Gastroesophageal sphincter (tissue), 4 donors: ENCODE measurements at regions not wholly inside any gene's neighbourhood (a gene's known extent, or its start where the extent isn't known, plus 50 kb on each side); places are given as distances from the start of the nearest gene placed in this dataset.

Source experiments
- ATAC-seq: fragments of 150-250 bp; one replicate; pipeline ENCODE4 v1.9.1; 2016; ENCODE audit warnings: mild to moderate bottlenecking, moderate library complexity
- H3K27ac ChIP-seq, 4 donors: fragments of 200-600 bp; sonication (generic) in 3 of 4; 1 replicate in 3 of 4; 2 replicates in 1 of 4; pipeline ENCODE4 v1.5.1; 2016 to 2019
- H3K27me3 ChIP-seq: fragments of 200-600 bp; sonication (generic); one replicate; pipeline ENCODE4 v1.5.1; 2019
- H3K36me3 ChIP-seq, 2 donors: fragments of 200-600 bp; sonication (generic); one replicate each; pipeline ENCODE4 v1.5.1; 2019; ENCODE audit warnings: control low read depth in 1 of 2
- H3K4me1 ChIP-seq, 3 donors: fragments of 200-600 bp; sonication (generic); 1 replicate in 2 of 3; 2 replicates in 1 of 3; pipeline ENCODE4 v1.5.1; 2016 to 2019; ENCODE audit warnings: control low read depth in 2 of 3
- H3K4me3 ChIP-seq, 2 donors: fragments of 200-600 bp; sonication (generic); one replicate each; pipeline ENCODE4 v1.5.1; 2019; ENCODE audit warnings: mild to moderate bottlenecking in 1 of 2, moderate library complexity in 1 of 2
- H3K9me3 ChIP-seq, 3 donors: fragments of 200-600 bp; sonication (generic); one replicate each; pipeline ENCODE4 v1.5.1; 2017 to 2019; ENCODE audit warnings: control low read depth in 2 of 3
- CTCF ChIP-seq, 4 experiments: fragments of 200-600 bp in 2 of 4; fragments of 450-650 bp in 2 of 4; sonication (generic) in 1 of 4; IDR thresholded peaks; one replicate each; pipeline ENCODE4 v1.5.1; 2017 to 2019; ENCODE audit warnings: antibody characterized with exemption in 4 of 4, mild to moderate bottlenecking in 2 of 4, moderate library complexity in 2 of 4
- EP300 ChIP-seq: sonication (generic); formaldehyde crosslinking; IDR thresholded peaks from one replicate; pipeline ENCODE4 v1.6.1; 2017; ENCODE audit warnings: antibody characterized with exemption, mild to moderate bottlenecking
- POLR2A ChIP-seq, 2 donors: fragments of 450-650 bp; IDR thresholded peaks; one replicate each; pipeline ENCODE4 v1.6.1; 2017; ENCODE audit warnings: antibody characterized with exemption in 2 of 2, mild to moderate bottlenecking in 2 of 2, moderate library complexity in 1 of 2
- POLR2AphosphoS5 ChIP-seq: sonication (generic); formaldehyde crosslinking; IDR thresholded peaks from one replicate; pipeline ENCODE4 v1.6.1; 2017; ENCODE audit warnings: antibody characterized with exemption
- WGBS, 2 donors: methylation state at CpG; one replicate each; pipeline ENCODE4 v1.1.5; 2018; ENCODE audit warnings: low coverage in 1 of 2; 5-methylcytosine and 5-hydroxymethylcytosine counted together

GRCh38 chr4:84276752-84277151 lies 222.3 kb downstream of the NKX6-1 start:
- TF ChIP-seq CTCF (IDR thresholded peaks at IDR 0.05) (no peak), POLR2AphosphoS5 (no peak), POLR2A (IDR thresholded peaks at IDR 0.05) (no peak), EP300 (no peak)
- no peaks in the 10 kb centered on the region for H3K36me3 ChIP-seq
- H3K9me3 ChIP-seq, result no peaks in the 10 kb centered on the region
- H3K27ac ChIP-seq, result no peak overlapping the region
- H3K4me3 ChIP-seq, result no peak overlapping the region
- H3K4me1 ChIP-seq, result peaks cover 0 to 5% (median 0%) of the 10 kb centered on the region in 3 donors
- 100% methylated on average over 1 of the region's 1 CpG for WGBS, 2 donors
- ATAC-seq, result no peak
- H3K27me3 ChIP-seq, result no peaks in the 10 kb centered on the region

- no peaks in the 10 kb centered on the region for H3K9me3 ChIP-seq
- TF ChIP-seq POLR2A (IDR thresholded peaks at IDR 0.05), result no peak
- TF ChIP-seq POLR2AphosphoS5, result no peak
- TF ChIP-seq CTCF (IDR thresholded peaks at IDR 0.05), result no peak
- TF ChIP-seq EP300, result no peak
- H3K4me1 ChIP-seq, result no peaks in the 10 kb centered on the region
- no peak overlapping the region for H3K27ac ChIP-seq
- no peak overlapping the region for H3K4me3 ChIP-seq
- ATAC-seq, result no peak
- no peaks in the 10 kb centered on the region for H3K27me3 ChIP-seq
- H3K36me3 ChIP-seq, result no peaks in the 10 kb centered on the region
These were observed 229.5 kb downstream of the NKX6-1 start for GRCh38 chr4:84269536-84270044.

GRCh38 chr4:84264652-84265051 lies 234.4 kb downstream of the NKX6-1 start:
- Histone ChIP-seq H3K4me1 (no peaks in the 10 kb centered on the region), H3K9me3 (peaks cover 0 to 11% (median 2%) of the 10 kb centered on the region in 3 donors), H3K27ac (no peak overlapping the region), H3K4me3 (no peak overlapping the region), H3K27me3 (no peaks in the 10 kb centered on the region), H3K36me3 (no peaks in the 10 kb centered on the region)
- TF ChIP-seq POLR2AphosphoS5 (no peak), EP300 (no peak), POLR2A (IDR thresholded peaks at IDR 0.05) (no peak), CTCF (IDR thresholded peaks at IDR 0.05) (no peak)
- ATAC-seq, result no peak

GRCh38 chr4:84263415-84263814 lies 235.7 kb downstream of the NKX6-1 start:
- TF ChIP-seq CTCF (IDR thresholded peaks at IDR 0.05) (no peak), POLR2AphosphoS5 (no peak), POLR2A (IDR thresholded peaks at IDR 0.05) (no peak), EP300 (no peak)
- no peak overlapping the region for H3K4me3 ChIP-seq
- H3K27ac ChIP-seq, result no peak overlapping the region
- no peak for ATAC-seq
- no peaks in the 10 kb centered on the region for H3K36me3 ChIP-seq
- no peaks in the 10 kb centered on the region for H3K4me1 ChIP-seq
- peaks cover 0 to 18% (median 2%) of the 10 kb centered on the region in 3 donors for H3K9me3 ChIP-seq
- H3K27me3 ChIP-seq, result no peaks in the 10 kb centered on the region

- H3K27me3 ChIP-seq, result no peaks in the 10 kb centered on the region
- no peak for TF ChIP-seq CTCF (IDR thresholded peaks at IDR 0.05)
- no peak for TF ChIP-seq POLR2A (IDR thresholded peaks at IDR 0.05)
- TF ChIP-seq EP300, result no peak
- no peak for TF ChIP-seq POLR2AphosphoS5
- no peak overlapping the region for H3K4me3 ChIP-seq
- H3K27ac ChIP-seq, result no peak overlapping the region
- H3K36me3 ChIP-seq, result no peaks in the 10 kb centered on the region
- no peaks in the 10 kb centered on the region for H3K4me1 ChIP-seq
- ATAC-seq, result no peak
- peaks cover 0 to 18% (median 2%) of the 10 kb centered on the region in 3 donors for H3K9me3 ChIP-seq
These were observed 238.6 kb downstream of the NKX6-1 start for GRCh38 chr4:84260495-84260894.
